ENCODE measurements at regions not wholly inside any gene's neighbourhood (a gene's known extent, or its start where the extent isn't known, plus 50 kb on each side); places are given as distances from the start of the nearest gene placed in this dataset.
A peak's percentile ranks its signal among the peaks of the same experiment; 100 is the strongest.
"Not testable (repeated sequence)": the region's sequence is repeated elsewhere in the genome, so short reads cannot be mapped to it uniquely, and the experiment has no call there.

DNA sequence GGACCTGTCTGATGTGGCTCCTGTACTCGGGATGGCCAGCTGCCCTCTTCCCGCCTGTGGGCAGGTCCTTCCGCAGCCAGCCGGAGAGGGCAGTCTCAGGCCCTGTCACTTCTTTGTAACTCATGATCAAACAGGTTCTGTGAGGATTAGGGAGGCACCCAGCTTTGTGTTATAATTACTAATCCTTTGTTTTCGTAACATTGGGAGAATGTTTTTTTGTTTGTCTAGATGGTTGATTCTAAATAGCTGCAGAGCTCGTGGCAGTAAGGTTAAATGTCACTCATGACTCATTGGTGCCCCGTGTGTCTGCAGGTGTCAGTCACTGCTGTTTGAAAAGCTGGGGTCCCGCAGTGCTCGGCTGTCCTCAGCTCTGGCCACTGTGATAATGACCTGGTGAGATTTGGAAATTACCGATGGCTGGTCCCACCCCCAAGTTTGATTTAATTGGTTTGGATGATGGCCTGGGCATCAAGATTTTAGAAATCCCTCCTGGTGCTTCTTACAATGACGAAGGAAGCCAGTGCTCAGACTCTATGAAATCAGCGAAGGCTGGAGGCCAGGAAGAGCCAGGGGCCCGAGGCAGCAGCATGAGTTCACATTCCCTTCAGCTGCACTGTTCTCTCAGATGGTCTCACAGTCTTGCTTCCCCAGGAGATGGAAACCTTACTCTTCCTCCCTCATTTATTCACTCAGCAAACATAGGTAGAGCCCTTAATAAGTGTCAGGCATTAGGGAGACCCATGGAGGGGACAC is 172.8 kb downstream of the VAPA start:
- DNase-seq = no peak

DNA sequence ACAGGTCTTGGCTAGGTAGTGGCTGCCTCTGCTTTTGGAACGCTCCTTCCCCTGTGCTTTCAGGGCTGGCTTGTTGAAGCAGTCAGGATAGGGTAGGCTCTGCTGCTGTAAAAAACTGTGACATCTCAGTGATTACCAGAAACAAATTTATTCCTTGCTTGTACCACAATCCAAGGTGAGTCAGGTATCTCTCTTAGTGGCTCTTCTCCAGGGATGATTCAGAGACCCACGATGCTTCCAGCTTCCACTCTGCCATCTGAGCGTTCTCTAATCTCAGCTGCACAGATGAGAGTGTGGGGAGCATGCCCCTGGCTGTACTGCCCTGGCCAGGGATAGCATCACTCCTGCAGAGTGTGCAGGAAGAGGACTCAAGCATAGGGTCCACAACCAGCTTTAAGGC is 174.9 kb downstream of the VAPA start:
- DNase-seq = no peak

DNA sequence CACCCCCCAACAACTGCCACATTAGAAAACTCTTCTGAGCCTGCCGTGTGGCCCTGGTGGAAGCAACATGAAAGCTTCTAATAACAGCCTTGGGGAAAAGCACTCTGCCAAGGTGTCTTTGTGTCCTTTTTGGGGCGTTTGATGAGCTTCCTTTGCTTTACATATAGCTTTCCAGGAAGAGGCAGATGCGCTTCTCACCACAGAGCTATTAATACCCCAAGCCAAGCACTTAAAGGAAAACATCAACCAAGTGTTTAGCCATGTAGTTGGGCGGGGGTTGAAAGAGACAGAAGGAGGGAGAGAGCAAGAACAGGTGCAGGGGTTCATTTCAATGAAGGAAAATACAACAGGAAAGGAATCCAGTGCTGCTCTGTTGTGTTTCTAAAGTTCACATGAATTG is 176.1 kb downstream of the VAPA start:
- no peak for DNase-seq

DNA sequence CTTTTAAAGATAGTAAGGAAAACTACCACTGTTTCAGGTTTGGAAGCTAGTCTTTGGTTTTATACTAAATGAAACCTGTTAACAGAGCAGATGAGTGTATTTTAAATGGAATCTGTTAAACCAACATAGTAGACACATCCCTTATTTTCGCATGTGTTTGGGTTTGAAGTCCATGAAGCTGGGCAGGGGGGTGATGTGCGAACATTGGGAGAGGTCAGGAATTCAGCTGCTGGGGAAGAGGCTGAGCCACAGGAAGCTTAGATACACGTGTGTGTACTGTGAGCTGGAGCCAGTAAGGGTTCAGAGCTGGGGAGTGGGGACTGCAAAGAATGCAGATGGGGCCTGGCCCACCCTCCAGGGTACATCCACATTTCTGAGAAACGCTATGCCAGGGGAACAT is 176.9 kb downstream of the VAPA start:
- DNase-seq = no peak

DNA sequence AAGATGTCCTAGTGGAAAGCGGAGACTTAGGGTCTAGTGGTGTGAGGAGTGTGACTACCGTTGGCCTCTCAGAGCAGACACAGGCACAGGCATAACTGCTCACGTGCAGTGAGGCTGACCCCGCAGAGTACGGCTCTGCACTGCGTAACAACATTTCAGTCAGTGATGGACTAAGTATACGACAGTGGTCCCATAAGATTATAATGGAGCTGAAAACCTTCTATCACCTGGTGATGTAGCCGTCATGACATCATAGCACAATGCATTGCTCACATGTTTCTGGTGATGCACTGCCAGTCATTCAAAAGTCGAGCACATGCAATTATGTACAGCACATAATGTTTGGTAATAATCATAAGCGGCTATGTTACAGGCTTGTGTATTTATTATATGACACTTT is 179.6 kb downstream of the VAPA start:
- DNase-seq = no peak

DNA sequence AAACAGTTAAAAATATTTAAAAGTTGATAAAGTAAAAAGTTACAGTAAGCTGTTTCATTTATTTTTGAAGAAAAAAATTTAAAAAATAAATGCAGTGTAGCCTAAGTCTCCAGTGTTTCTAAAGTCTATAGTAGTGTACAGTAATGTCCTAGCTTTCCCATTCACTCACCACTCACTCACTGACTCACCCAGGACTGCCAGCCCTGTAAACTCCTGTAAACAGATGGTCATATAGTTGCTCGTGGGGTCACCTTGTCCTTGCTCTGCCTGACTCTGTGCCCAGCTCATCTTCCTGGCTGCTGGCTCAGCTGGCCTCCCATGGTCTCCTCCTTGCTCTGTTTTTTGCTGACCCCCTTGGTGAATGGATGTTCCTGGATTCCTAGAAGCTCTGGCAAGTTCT is 180.3 kb downstream of the VAPA start:
- no peak for DNase-seq

DNA sequence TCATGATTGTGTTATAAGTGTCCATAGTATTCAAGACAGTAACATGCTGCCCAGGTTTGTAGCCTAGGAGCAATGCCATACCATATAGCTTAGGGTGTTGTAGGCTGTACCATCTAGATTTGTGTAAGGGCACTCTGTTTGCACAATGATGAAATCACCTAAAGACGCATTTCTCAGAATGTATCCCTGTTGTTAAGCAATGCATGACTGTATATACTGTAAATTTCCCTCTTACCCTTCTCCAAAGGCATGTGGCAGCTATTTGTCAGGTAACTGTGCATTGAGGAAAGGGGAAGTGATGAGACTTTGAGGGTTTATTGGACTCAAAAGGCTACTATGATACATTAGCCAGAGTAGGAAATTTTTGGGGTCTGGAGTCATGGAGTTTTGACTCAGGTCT is 180.8 kb downstream of the VAPA start:
- no peak for DNase-seq

DNA sequence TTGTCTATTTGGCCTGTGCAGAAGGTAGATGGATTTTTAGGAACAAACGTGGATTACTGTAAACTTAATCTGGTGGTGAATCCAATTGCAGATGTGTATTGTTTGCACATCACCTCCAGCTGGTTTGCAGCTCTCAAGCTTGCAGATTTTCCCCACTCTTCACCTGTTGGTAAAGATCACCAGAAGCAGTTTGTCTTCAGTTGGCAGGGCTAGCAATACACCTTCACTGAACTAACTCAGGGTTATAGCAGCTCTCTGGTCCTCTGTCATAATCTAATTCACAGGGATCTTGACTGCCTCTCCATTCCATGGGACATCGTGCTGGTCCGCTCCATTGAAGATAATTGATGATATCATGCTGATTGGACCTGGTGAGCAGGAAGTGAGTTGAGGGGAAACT is 181.5 kb downstream of the VAPA start:
- no peak for DNase-seq

DNA sequence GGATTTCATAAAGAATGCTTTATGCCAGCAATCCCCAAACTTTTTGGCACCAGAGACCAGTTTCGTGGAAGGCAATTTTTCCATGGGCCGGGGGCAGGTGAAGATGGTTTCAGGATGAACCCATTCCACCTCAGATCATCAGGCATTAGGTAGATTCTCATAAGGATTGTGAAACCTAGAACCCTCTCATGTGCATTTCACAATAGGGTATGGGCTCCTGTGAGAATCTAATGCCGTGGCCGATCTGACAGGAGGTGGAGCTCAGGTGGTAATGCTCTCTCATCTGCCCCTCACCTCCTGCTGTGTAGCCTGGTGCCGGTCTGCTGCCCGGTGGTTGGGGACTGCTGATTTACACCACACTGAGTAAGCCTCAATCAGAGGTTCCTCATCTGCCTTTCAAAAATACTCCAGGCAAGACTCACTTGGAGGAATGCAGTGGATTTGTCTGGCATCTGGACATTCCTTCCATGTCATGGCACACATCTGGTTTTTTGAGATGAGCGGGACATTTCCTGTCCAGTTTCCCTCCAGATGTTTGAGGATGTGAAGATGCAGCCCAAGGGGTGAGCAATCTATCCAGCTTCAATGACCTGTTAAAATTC is 185.8 kb downstream of the VAPA start:
- DNase-seq = no peak

DNA sequence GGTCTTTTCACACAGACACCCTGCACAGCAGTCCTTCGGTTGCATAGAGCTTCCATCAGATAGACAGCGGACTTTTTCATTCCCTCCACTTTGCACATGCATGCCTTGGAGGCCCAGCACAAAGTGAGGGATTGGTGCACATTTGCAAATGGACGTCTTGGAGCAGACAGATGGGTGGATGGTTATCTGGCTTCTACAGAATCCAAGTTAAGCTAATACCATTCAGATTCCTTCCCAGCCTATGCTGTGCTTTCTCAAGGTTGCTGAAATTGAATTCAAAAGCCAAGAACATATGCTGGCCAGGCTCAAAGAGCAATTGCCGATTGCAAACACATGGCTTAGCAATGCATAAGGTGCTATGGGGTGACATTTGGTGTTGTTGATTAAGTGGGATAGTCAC is 186.4 kb downstream of the VAPA start:
- DNase-seq = no peak

DNA sequence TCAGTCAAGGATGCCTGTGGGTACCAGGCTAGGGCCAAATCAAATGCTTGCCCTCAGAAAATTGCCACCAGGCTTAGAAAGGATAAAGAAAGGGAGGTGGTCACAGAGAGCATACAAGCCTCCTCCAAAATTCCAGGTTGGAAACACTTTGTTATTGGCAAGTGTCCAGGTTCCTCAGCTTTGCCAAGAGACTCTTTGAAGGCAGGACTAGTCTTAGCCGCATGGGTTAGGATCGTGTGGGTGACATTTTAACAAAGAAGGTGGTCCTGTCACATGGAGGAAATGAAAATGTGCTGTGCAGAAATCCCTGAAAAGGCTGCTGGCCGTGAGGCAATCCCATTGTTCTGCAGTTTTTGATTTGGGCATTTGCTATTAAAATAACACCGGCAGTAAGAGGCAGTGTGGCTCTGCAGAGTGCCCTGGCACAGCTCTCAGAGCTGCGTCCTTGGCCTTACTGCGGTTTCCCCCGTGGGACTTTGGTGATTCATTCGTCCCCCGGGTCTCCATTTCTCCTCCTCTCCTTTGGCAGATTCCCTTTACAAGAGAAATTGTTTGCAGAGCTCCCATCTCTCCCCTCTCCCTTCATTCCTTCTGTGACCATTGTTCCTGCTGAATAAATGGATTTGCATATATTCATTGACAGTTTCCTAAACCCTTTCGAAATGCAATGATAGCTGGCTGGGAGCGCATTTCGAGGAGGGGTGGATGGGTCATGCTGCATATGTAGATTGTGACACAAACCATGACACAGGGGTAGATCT is 187.3 kb downstream of the VAPA start:
- peak; percentile 8 for DNase-seq

DNA sequence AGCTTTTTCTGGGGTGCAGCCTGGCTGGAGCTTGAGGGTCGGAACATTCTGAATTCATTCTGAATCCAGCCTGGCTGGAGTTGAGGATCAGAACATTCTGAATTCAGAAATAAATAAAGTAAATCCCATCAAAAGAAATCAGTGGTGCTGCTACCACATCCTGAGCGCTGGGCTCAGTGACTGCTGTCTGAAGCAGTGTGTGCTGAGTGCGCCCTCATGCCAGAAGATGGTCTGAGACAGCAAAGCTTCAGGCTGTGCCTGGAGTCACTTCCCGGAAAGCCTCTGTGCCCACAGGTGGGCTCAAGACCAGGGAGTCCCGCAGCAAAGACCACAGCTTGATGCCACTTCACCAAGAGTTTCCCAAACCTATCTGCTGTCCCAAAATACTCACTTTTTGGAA is 187.9 kb downstream of the VAPA start:
- no peak for DNase-seq

DNA sequence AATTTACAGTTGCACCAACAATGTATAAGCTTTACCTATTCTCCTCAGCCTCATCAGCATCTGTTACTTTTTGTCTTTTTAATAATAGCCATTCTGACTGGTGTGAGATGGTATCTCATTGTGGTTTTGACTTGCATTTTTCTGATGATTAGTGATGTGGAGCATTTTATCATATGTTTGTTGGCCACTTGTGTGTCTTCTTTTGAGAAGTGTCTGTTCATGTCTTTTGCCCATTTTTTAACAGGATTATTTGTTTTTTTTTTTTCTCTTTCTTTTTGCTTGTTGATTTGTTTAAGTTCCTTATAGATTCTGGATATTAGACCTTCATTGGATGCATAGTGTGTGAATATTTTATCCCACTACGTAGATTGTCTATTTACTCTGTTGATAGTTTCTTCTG is 191.3 kb downstream of the VAPA start:
- DNase-seq = not testable (repeated sequence)

DNA sequence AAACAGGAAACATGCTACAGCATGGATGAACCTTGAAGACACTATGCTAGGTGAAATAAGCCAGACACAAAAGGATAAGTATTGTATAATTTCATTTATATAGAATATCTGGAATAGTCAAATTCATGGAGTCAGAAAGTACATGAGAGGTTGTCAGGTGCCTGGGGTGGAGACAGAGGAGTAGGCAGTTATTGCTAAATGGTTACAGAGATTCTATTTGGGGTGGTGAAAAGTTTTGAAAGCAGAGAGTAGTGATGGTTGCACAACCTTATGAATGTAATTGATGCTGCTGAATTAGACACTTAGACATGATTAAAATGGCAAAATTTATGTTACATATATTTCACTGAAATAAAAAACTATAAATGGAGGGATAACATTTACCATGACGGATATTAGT is 197.4 kb downstream of the VAPA start:
- no peak for DNase-seq

DNA sequence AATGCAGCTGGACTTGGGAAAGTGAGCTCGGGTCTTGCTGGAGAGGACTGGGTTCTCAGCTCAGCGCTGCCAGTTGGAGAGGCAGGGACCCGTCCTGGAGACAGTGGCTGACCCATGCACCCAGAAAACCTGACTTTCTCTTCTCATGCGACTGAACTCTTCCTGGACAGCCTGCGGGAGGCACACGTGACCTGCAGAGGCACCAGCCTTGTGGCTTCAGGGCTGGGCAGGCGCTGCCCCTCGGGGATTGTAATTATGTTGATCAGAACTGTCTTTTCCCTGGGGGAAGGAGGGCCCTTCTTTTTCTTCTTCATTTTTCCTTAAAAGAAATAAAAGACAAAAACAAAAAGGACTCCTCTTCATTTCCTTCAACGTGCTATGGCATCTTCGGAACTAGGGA is 198.1 kb downstream of the VAPA start:
- no peak for DNase-seq

DNA sequence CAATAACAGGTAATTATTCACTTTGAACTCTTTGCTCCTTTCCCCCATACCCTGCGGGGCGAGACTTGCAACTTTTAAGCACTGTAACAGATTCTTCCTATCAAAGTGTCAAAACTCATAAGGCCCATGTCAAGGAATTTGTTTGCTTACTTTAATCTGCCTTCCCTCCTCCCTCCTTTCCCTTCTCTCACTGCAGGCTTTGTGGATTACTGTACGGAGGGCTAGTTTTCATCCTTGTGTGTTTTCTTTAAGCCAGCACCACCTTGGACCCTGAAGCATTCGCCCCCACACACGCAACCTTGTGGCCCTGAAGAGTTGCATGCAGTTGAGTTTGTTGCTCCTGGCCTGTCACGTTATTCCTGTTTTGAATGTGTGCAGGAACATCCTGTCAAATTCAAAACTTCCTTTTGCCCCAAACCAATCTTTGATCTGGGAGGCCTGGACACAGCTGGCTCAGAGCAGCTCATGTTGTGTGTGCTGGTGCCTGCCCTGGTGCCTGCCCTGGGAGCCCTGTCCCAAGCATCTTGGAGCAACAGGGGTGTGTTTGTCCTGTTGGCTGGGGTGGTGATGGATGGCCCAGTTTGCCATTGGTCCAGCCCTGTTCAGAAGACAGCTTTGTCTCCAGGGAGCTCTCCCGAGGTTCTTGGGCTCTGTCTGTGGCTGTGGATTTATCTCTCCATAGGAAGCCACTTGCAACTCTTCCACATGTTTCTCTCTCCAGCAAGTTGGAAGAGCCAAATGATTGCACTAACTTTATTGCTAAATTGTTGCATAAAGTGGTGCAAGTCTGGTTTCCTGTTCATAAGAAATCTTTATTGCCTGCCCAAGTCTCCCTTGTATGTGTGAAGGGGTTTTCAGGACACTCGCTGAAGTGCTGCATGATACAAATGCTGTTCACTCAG is 199.6 kb downstream of the VAPA start:
- no peak for DNase-seq

DNA sequence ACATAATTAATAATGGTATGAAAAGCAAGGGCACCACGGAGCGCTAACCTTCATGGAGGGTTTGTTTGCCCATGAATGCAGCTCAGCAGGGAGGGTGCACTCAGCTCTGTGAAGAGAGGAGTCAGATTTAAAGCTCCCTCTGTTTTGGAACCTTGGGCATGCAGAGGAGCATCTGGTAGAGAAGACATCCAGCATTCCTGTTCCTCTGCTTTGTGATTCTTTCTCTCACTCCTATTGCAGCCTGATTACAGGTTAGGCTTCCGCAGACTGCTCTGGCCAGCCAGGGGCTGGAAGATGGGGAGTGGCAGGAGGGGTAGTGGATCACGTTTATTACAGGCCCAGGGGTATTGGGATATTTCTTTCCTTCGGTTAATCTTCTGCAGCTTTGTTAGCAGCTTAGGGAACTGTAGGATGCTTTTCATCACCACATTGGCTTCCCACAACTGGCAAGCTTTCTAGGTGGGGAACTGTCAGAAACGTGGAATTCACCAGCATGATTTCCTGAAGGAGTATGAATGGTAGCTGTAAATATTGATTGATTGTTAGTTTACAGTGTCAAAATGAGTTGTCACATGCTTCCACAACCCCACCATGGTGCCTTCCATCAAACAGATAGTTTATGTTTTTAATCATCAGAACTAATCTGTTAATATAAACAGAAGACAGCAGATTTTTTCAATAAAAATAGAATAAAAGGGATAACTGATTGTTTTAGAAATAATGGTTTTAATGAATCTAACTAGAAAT is 201.1 kb downstream of the VAPA start:
- DNase-seq = no peak

DNA sequence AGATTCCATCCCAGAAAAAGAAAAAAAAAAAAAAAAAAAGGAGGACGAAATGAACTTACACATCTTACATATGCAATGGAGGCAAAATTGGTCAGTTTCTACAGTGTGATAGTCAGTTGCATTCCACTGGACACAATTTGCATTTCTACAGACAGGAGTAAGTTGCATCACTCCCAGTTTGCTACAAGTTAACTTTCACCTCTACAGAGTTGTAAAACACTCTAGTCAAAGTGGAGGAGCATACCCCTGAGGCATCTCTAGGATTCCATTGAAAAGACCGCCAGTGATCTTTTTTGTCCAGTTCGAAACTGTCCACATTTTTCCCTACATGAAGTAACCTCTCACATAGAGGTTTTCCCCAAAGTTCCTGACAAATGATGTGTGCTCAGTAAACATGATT is 202.8 kb downstream of the VAPA start:
- no peak for DNase-seq

DNA sequence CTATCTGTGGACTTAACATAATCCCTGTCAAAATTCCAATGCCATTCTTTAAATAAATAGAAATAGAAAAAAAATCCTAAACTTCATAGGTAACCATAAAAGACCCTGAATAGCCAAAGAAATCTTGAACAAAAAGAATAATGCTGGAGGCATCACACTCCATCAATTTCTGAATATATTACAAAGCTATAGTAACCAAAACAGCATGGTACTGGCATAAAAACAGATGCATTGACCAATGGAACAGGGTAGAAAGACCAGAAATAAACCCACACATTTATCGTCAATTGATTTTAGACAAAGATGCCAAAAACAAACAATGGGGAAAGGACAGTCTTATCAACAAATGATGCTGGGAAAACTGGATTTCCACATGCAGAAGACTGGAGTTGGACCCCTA is 205.7 kb downstream of the VAPA start:
- DNase-seq = no peak

DNA sequence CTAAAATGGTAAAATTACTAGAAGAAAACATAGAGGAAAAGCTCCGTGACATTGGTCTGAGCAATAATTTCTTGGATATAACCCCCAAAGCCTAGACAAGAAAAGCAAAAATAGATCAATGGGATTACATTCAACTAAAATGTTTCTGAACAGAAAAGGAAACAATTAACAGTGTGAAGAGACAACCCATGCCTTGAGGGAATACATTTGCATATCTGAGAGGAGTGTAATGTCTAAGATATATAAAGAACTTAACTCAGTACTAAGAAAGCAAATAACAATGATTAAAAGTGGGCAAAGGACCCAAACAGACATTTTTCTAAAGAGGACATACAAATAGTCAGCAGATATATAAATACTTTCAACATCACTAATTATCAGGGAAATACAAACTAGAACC is 206.2 kb downstream of the VAPA start:
- no peak for DNase-seq

DNA sequence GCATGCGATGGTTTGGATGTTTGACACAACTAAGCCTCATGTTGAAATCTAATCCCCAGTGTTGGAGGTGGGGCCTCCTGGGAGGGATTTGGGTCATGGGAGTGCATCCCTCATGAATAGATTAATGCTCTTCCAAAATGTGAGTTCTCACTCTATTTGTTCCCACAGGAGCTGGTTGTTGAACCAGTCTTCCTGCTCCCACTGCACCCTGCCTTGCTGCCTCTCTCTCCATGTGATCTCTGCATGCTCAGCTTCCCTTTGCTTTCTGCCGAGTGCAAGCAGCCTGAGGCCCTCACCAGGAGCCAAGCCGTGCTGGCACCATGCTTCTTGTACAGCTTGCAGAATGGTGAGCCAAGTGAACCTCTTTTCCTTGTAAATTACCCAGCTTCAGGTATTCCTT is 206.8 kb downstream of the VAPA start:
- no peak for DNase-seq

DNA sequence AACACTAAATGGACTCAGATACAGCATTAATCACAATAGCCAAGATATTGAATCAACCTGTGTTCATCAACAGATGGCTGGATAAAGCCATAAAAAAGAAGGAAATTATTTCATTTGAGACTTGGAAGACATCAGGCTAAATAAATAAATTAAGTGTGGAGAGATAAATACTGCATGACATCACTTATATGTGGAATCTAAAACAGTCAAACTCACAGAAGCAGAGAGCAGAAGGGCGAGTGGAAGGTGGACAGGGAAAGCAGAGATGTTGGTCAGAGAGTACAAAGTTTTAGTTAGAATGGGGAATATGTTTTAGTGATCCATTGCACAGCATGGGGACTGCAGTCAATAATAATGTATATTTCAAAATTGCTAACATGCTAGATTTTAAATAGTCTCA is 207.2 kb downstream of the VAPA start:
- no peak for DNase-seq

Data from DMS153 (cell line).